SK-N-SH (cell line): ENCODE measurements at regions not wholly inside any gene's neighbourhood (a gene's known extent, or its start where the extent isn't known, plus 50 kb on each side); places are given as distances from the start of the nearest gene placed in this dataset.

ENCODE experiments used
- CTCF ChIA-PET: fragments of 300-600, 350-600 bp; formaldehyde crosslinking; extraction: SDS; loops from one replicate; lab custom pipeline; 2021; lab: Yijun Ruan, JAX
- POLR2A ChIA-PET: fragments of 350-600 bp; sonication (Branson Sonifier 250); formaldehyde crosslinking; extraction: SDS; loops from one replicate; lab custom pipeline; 2020; ENCODE audit warnings: antibody characterized with exemption, inconsistent platforms; lab: Yijun Ruan, JAX
- DNase-seq: peaks from one replicate; pipeline ENCODE4 v3.0.0; 2012
- H2AFZ ChIP-seq: fragments of 200-600 bp; sonication (generic); 2 replicates; pipeline ENCODE4 v1.8.1; 2016; ENCODE audit warnings: antibody characterized with exemption, mild to moderate bottlenecking, low read depth
- H3F3A ChIP-seq: fragments of 200-600 bp; sonication (generic); replicated peaks from 2 replicates; pipeline ENCODE3; 2016; ENCODE audit warnings: antibody characterized with exemption, mild to moderate bottlenecking; ENCODE audit not compliant: insufficient read depth
- H3K27ac ChIP-seq, 2 experiments: fragments of 200-500 bp in 1 of 2; fragments of 200-600 bp in 1 of 2; sonication (Bioruptor generic) in 1 of 2; sonication (generic), shearing (Covaris generic) in 1 of 2; 2 replicates each; pipeline versions ENCODE4 v1.5.1 to v1.6.1; 2014 to 2016; ENCODE audit warnings: low read depth in 2 of 2, inconsistent platforms in 1 of 2, low read length in 1 of 2, mild to moderate bottlenecking in 1 of 2, mixed read lengths in 1 of 2
- H3K27me3 ChIP-seq: fragments of 200-600 bp; sonication (generic), shearing (Covaris generic); 2 replicates; pipeline ENCODE4 v1.6.1; 2016; ENCODE audit warnings: mixed run types; ENCODE audit not compliant: insufficient read depth
- H3K36me3 ChIP-seq, 2 experiments: fragments of 200-500 bp in 1 of 2; fragments of 200-600 bp in 1 of 2; sonication (Bioruptor generic) in 1 of 2; sonication (generic) in 1 of 2; replicated peaks in 1 of 2; 2 replicates each; pipeline versions ENCODE3 to v1.5.1; 2014 to 2016; ENCODE audit warnings: low read length in 1 of 2, mild to moderate bottlenecking in 1 of 2; ENCODE audit not compliant: insufficient read depth in 2 of 2, control insufficient read depth in 1 of 2
- H3K4me1 ChIP-seq, 2 experiments: fragments of 200-500 bp in 1 of 2; fragments of 200-600 bp in 1 of 2; sonication (Bioruptor generic) in 1 of 2; sonication (generic), shearing (Covaris generic) in 1 of 2; 2 replicates each; pipeline versions ENCODE4 v1.5.1 to v1.6.1; 2014 to 2016; ENCODE audit warnings: low read depth in 1 of 2, low read length in 1 of 2, mixed run types in 1 of 2; ENCODE audit not compliant: insufficient read depth in 2 of 2, control insufficient read depth in 1 of 2
- H3K4me2 ChIP-seq: fragments of 200-600 bp; sonication (generic), shearing (Covaris generic); 2 replicates; pipeline ENCODE4 v1.6.1; 2017; ENCODE audit warnings: mixed run types
- H3K4me3 ChIP-seq, 2 experiments: fragments of 200-500 bp in 1 of 2; fragments of 200-600 bp in 1 of 2; sonication (Bioruptor generic) in 1 of 2; sonication (generic), shearing (Covaris generic) in 1 of 2; 2 replicates each; pipeline versions ENCODE4 v1.5.1 to v1.8.1; 2014 to 2016; ENCODE audit warnings: low read depth in 2 of 2, inconsistent platforms in 1 of 2, low read length in 1 of 2, mild to moderate bottlenecking in 1 of 2, mixed read lengths in 1 of 2, moderate library complexity in 1 of 2
- H3K79me2 ChIP-seq: fragments of 200-600 bp; sonication (generic); 2 replicates; pipeline ENCODE4 v1.8.1; 2017; ENCODE audit warnings: mild to moderate bottlenecking; ENCODE audit not compliant: insufficient read depth
- H3K9ac ChIP-seq: fragments of 200-600 bp; sonication (generic); 2 replicates; pipeline ENCODE4 v1.6.1; 2017; ENCODE audit warnings: mixed run types
- H3K9me2 ChIP-seq: fragments of 200-600 bp; sonication (generic); 2 replicates; pipeline ENCODE4 v1.6.1; 2017; ENCODE audit warnings: mixed run types
- H3K9me3 ChIP-seq: fragments of 200-600 bp; sonication (generic); 2 replicates; pipeline ENCODE4 v1.6.1; 2017; ENCODE audit warnings: mixed run types, mild to moderate bottlenecking, moderate library complexity
- H4K20me1 ChIP-seq: fragments of 200-600 bp; sonication (generic); 2 replicates; pipeline ENCODE4 v1.6.1; 2017; ENCODE audit warnings: mild to moderate bottlenecking, mixed run types; ENCODE audit not compliant: insufficient read depth
- CTCF ChIP-seq: fragments of 200-600 bp; sonication (generic); IDR thresholded peaks from 2 replicates; pipeline ENCODE4 v1.6.1; 2017; ENCODE audit warnings: antibody characterized with exemption, mild to moderate bottlenecking, moderate library complexity
- FOXJ3 ChIP-seq: sonication (generic); formaldehyde crosslinking; IDR thresholded peaks from 2 replicates; pipeline ENCODE4 v1.5.1; 2020; ENCODE audit warnings: mild to moderate bottlenecking, missing genetic modification reagents
- GATA2 ChIP-seq: sonication (generic); formaldehyde crosslinking; IDR thresholded peaks from 2 replicates; pipeline ENCODE4 v1.5.0; 2020; ENCODE audit warnings: mild to moderate bottlenecking, missing genetic modification reagents
- IRF3 ChIP-seq: fragments of 150-350 bp; IDR thresholded peaks from 2 replicates; pipeline ENCODE4 v1.6.1; 2016; ENCODE audit warnings: mild to moderate bottlenecking, low read depth, low read length
- JUND ChIP-seq: IDR thresholded peaks from 2 replicates; pipeline ENCODE4 v1.4.0; 2012
- MEF2A ChIP-seq: IDR thresholded peaks from 2 replicates; pipeline ENCODE4 v1.4.0; 2012; ENCODE audit warnings: low read depth, borderline replicate concordance
- MXI1 ChIP-seq: IDR thresholded peaks from 2 replicates; pipeline ENCODE4 v1.6.1; 2012; ENCODE audit warnings: mild to moderate bottlenecking, low read depth, low read length, improper control_type of control experiment
- POLR2AphosphoS5 ChIP-seq: IDR thresholded peaks from 2 replicates; pipeline ENCODE4 v1.6.1; 2012; ENCODE audit warnings: low read depth, low read length
- RCOR1 ChIP-seq: fragments of 150-350 bp; IDR thresholded peaks from 2 replicates; pipeline ENCODE4 v1.6.1; 2017; ENCODE audit warnings: antibody characterized with exemption, low read length
- RXRA ChIP-seq: IDR thresholded peaks from 2 replicates; pipeline ENCODE4 v1.4.0; 2012; ENCODE audit warnings: low read depth, mild to moderate bottlenecking, borderline replicate concordance
- SIN3A ChIP-seq: IDR thresholded peaks from 2 replicates; pipeline ENCODE4 v1.6.1; 2012; ENCODE audit warnings: low read depth, mild to moderate bottlenecking, low read length, moderate library complexity, borderline replicate concordance
- TAF1 ChIP-seq: IDR thresholded peaks from 2 replicates; pipeline ENCODE4 v1.6.1; 2012; ENCODE audit warnings: low read depth, mild to moderate bottlenecking, low read length, moderate library complexity, borderline replicate concordance
- TCF12 ChIP-seq: IDR thresholded peaks from 2 replicates; pipeline ENCODE4 v1.4.0; 2012
- TEAD4 ChIP-seq: IDR thresholded peaks from 2 replicates; pipeline ENCODE4 v1.4.0; 2012; ENCODE audit warnings: mild to moderate bottlenecking, borderline replicate concordance; ENCODE audit not compliant: insufficient read depth
- USF1 ChIP-seq: IDR thresholded peaks from 2 replicates; pipeline ENCODE4 v1.4.0; 2012; ENCODE audit warnings: low read depth, borderline replicate concordance
- WGBS: methylation state at CpG from one replicate; pipeline ENCODE4 v1.1.6; 2017; ENCODE audit warnings: low lambda C conversion rate; 5-methylcytosine and 5-hydroxymethylcytosine counted together

- TF ChIP-seq TAF1 = no peak
- TF ChIP-seq MEF2A = no peak
Observed at GRCh38 chr4:127229855-127230608, 402.7 kb upstream of the INTU start (continued).

GRCh38 chr4:127236889-127237288 is 395.9 kb upstream of the INTU start:
- no peaks in the 10 kb centered on the region for H3K79me2 ChIP-seq
- WGBS = 18% methylated on average over 2 of the region's 2 CpGs
- TF ChIP-seq CTCF = no peak
- no peak for TF ChIP-seq MXI1
- TF ChIP-seq POLR2AphosphoS5 = no peak
- TF ChIP-seq SIN3A = no peak
- no peak for TF ChIP-seq USF1
- no peak for TF ChIP-seq FOXJ3 (CRISPR knock-in tag)
- H3K4me1 ChIP-seq = peaks cover 0 to 13% of the 10 kb centered on the region in 2 experiments; a peak in 2 of 4 replicates
- H3K36me3 ChIP-seq = no peaks in the 10 kb centered on the region
- H4K20me1 ChIP-seq = no peaks in the 10 kb centered on the region
- no peak overlapping the region for H3K27ac ChIP-seq
- no peak overlapping the region for H3K9ac ChIP-seq
- no peak for DNase-seq
- POLR2A ChIA-PET = no interaction called here
- no peaks in the 10 kb centered on the region for H3K9me3 ChIP-seq
- H3K4me2 ChIP-seq = no peak overlapping the region
- no peak overlapping the region for H3K4me3 ChIP-seq
- H3K9me2 ChIP-seq = no peaks in the 10 kb centered on the region
- no peaks in the 10 kb centered on the region for H3F3A ChIP-seq
- H2AFZ ChIP-seq = no peak overlapping the region
- no peaks in the 10 kb centered on the region for H3K27me3 ChIP-seq
- CTCF ChIA-PET = no interaction called here

- H2AFZ ChIP-seq = no peak overlapping the region
- CTCF ChIA-PET = no interaction called here
- no peak for DNase-seq
- POLR2A ChIA-PET = no interaction called here
- TF ChIP-seq GATA2 (CRISPR knock-in tag) (no peak), TEAD4 (no peak), IRF3 (no peak), TCF12 (no peak), RXRA (no peak), JUND (no peak), RCOR1 (no peak), CTCF (no peak)
- no peaks in the 10 kb centered on the region for H4K20me1 ChIP-seq
- no peak overlapping the region for H3K27ac ChIP-seq
- H3K9me2 ChIP-seq = no peaks in the 10 kb centered on the region
- no peak overlapping the region for H3K9ac ChIP-seq
- no peaks in the 10 kb centered on the region for H3F3A ChIP-seq
- WGBS = 87% methylated on average over 1 of the region's 1 CpG
- no peak overlapping the region for H3K4me2 ChIP-seq
- no peaks in the 10 kb centered on the region for H3K9me3 ChIP-seq
- H3K4me3 ChIP-seq = no peak overlapping the region
- peaks cover 0 to 13% of the 10 kb centered on the region in 2 experiments; a peak in 2 of 4 replicates for H3K4me1 ChIP-seq
- no peaks in the 10 kb centered on the region for H3K36me3 ChIP-seq
- H3K79me2 ChIP-seq = no peaks in the 10 kb centered on the region
- H3K27me3 ChIP-seq = no peaks in the 10 kb centered on the region
Observed at GRCh38 chr4:127237581-127237980, 395.2 kb upstream of the INTU start.
